ENCODE measurements at regions not wholly inside any gene's neighbourhood (a gene's known extent, or its start where the extent isn't known, plus 50 kb on each side); places are given as distances from the start of the nearest gene placed in this dataset.

DNA sequence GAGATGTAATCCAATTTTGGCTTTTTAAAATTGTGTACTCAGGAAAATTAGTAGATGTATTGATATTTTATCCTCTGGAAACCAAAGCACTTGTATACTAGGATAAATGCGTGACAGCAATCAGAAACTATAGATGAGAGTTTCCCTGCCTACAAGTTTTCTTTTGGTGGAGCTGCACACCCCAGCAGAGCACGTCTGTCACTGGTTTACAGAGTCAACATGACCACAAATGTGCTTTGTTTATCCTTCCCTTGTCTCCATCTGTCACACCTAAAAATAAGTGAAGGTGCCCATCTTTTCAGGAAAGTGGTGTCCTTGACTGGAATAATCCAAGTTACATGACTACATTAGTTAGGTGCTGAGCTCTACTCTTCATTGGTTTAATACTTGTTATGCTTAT lies 210.4 kb upstream of the DSEL start (continued):
- TF ChIP-seq, protein P1, sequence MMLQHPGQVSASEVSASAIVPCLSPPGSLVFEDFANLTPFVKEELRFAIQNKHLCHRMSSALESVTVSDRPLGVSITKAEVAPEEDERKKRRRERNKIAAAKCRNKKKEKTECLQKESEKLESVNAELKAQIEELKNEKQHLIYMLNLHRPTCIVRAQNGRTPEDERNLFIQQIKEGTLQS (IDR thresholded peaks at IDR 0.05; ENCODE audit: insufficient read depth, low read depth, low read length) = no peak
- TF ChIP-seq MAFK (IDR thresholded peaks at IDR 0.05; ENCODE audit: low read depth, low read length) (no peak), CBX5 (IDR thresholded peaks at IDR 0.05; ENCODE audit: low read depth, low read length) (no peak), CREB1 (IDR thresholded peaks at IDR 0.05) (no peak), POLR2AphosphoS5 (IDR thresholded peaks at IDR 0.05; ENCODE audit: low read depth, low read length) (no peak), KDM5A (IDR thresholded peaks at IDR 0.05; ENCODE audit: low read length) (no peak)
